ENCODE measurements at regions not wholly inside any gene's neighbourhood (a gene's known extent, or its start where the extent isn't known, plus 50 kb on each side); places are given as distances from the start of the nearest gene placed in this dataset.
"Not testable (repeated sequence)": the region's sequence is repeated elsewhere in the genome, so short reads cannot be mapped to it uniquely, and the experiment has no call there.

DNA sequence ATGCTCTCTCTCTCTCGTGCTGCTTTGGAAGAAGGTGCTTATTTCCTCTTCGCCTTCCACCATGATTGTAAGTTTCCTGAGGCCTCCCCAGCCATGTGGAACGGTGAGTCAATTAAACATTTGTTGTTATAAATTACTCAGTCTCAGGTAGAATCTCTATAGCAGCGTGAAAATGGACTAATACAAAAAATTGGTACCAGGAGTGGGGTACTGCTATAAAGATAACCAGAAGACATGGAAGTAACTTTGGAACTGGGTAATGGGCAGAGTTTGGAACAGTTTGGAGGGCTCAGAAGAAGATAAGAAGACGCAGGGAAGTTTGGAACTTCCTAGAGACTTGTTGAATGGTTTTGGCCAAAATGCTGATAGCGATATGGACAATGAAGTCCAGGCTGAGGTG lies 175.6 kb upstream of the CLINT1 start:
- H3K9me2 ChIP-seq (replicated peaks; ENCODE audit: insufficient read depth); DNase-seq (ENCODE audit: low spot score); H3K4me1 ChIP-seq (ENCODE audit: insufficient read depth); H2AFZ ChIP-seq; H3K4me2 ChIP-seq; H3K9me3 ChIP-seq (ENCODE audit: low read depth); H3K36me3 ChIP-seq (replicated peaks; ENCODE audit: insufficient read depth, low read depth); H3K27me3 ChIP-seq; H3K27ac ChIP-seq; H3K79me2 ChIP-seq; H4K20me1 ChIP-seq (ENCODE audit: insufficient read depth, poor library complexity, severe bottlenecking); H3K4me3 ChIP-seq: not testable (repeated sequence)
- WGBS (ENCODE audit: low lambda C conversion rate, missing lambda C conversion rate) = 90% methylated on average over 6 of the region's 6 CpGs

DNA sequence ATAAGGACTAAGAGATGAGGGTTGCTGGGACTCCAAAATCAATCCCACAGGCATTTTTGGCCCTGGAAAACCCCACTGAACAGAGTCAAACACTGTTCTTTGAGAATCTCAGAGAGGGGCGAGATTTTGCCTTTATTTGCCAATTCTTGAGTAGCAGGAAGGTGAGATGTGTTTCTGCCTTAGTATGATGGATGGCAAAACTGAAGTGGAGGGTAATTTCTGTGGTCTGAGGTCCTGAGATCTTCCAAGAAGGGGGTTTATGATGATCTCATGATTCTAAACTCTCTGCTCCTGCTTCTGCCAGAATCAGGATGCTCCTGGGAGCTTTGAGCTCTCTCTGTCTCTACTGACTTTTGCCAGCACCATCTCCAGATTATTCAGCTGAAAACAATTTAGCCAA lies 174.8 kb upstream of the CLINT1 start:
- DNase-seq (ENCODE audit: low spot score) = no peak
- TF ChIP-seq EZH2phosphoT487 (IDR thresholded peaks at IDR 0.05; ENCODE audit: low read depth, severe bottlenecking, unreplicated experiment) = no peak
- no peak for TF ChIP-seq EZH2 (IDR thresholded peaks at IDR 0.05; ENCODE audit: borderline replicate concordance)
- Histone ChIP-seq H3K27ac (no peak overlapping the region), H2AFZ (no peak overlapping the region), H3K36me3 (replicated peaks; ENCODE audit: insufficient read depth, low read depth) (no peaks in the 10 kb centered on the region), H3K4me2 (no peak overlapping the region), H3K4me3 (no peak overlapping the region), H4K20me1 (ENCODE audit: insufficient read depth, poor library complexity, severe bottlenecking) (no peaks in the 10 kb centered on the region), H3K4me1 (ENCODE audit: insufficient read depth) (peaks cover 4% of the 10 kb centered on the region), H3K79me2 (no peaks in the 10 kb centered on the region), H3K27me3 (no peaks in the 10 kb centered on the region), H3K9me2 (replicated peaks; ENCODE audit: insufficient read depth) (no peaks in the 10 kb centered on the region), H3K9me3 (ENCODE audit: low read depth) (no peaks in the 10 kb centered on the region)
- WGBS (ENCODE audit: low lambda C conversion rate, missing lambda C conversion rate) = 95% methylated on average over 1 of the region's 1 CpG

DNA sequence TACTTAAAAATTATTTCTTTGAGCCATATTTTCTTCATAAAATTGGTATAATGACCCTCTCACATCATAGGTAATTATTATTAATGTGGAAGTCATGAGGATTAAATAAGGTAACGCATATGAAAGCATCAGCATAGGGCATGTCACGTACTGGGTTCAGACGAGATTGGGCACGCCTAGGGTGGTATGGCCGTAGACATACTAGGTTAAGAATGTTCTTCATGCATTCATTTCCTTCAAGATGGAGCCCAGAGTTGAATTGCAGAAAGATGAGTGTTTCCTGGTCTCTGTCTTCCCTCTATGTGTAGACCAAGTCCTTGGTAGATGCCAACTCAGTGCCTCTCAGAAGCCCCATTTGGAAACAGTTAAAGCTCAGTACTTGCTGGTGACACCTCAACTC lies 174.1 kb upstream of the CLINT1 start:
- no peaks in the 10 kb centered on the region for H4K20me1 ChIP-seq (ENCODE audit: insufficient read depth, poor library complexity, severe bottlenecking)
- H3K27ac ChIP-seq = no peak overlapping the region
- H3K4me2 ChIP-seq = no peak overlapping the region
- no peak overlapping the region for H3K4me3 ChIP-seq
- no peaks in the 10 kb centered on the region for H3K79me2 ChIP-seq
- H3K27me3 ChIP-seq = no peaks in the 10 kb centered on the region
- H2AFZ ChIP-seq = no peak overlapping the region
- H3K36me3 ChIP-seq (replicated peaks; ENCODE audit: insufficient read depth, low read depth) = no peaks in the 10 kb centered on the region
- 96% methylated on average over 5 of the region's 5 CpGs for WGBS (ENCODE audit: low lambda C conversion rate, missing lambda C conversion rate)
- no peak for DNase-seq (ENCODE audit: low spot score)
- no peaks in the 10 kb centered on the region for H3K9me2 ChIP-seq (replicated peaks; ENCODE audit: insufficient read depth)
- no peaks in the 10 kb centered on the region for H3K9me3 ChIP-seq (ENCODE audit: low read depth)
- TF ChIP-seq EZH2 (IDR thresholded peaks at IDR 0.05; ENCODE audit: borderline replicate concordance) (no peak), EZH2phosphoT487 (IDR thresholded peaks at IDR 0.05; ENCODE audit: low read depth, severe bottlenecking, unreplicated experiment) (no peak)
- TF ChIP-seq, protein P1, sequence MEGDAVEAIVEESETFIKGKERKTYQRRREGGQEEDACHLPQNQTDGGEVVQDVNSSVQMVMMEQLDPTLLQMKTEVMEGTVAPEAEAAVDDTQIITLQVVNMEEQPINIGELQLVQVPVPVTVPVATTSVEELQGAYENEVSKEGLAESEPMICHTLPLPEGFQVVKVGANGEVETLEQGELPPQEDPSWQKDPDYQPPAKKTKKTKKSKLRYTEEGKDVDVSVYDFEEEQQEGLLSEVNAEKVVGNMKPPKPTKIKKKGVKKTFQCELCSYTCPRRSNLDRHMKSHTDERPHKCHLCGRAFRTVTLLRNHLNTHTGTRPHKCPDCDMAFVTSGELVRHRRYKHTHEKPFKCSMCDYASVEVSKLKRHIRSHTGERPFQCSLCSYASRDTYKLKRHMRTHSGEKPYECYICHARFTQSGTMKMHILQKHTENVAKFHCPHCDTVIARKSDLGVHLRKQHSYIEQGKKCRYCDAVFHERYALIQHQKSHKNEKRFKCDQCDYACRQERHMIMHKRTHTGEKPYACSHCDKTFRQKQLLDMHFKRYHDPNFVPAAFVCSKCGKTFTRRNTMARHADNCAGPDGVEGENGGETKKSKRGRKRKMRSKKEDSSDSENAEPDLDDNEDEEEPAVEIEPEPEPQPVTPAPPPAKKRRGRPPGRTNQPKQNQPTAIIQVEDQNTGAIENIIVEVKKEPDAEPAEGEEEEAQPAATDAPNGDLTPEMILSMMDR (IDR thresholded peaks at IDR 0.05; ENCODE audit: poor library complexity) = no peak
- peaks cover 9% of the 10 kb centered on the region for H3K4me1 ChIP-seq (ENCODE audit: insufficient read depth)

DNA sequence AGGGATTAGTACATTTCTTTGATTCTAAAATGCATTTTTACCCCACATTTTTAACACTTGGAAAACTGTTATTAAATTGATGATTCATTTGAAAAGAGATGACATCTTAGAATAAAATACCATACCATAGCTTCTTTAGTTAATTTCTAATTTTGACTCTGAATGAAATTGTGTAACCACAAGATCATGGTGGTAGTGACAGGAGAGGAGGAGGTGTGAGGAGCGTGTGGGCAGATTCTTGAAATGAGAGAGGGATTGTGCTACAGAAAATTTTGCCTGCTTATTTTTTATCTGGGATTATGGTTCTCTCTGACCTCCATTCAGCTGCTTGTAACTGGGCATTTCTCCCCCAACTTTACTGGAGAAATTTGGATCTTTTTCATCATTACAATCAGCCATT lies 173.3 kb upstream of the CLINT1 start:
- 96% methylated on average over 1 of the region's 1 CpG for WGBS (ENCODE audit: low lambda C conversion rate, missing lambda C conversion rate)
- no peak overlapping the region for H3K27ac ChIP-seq
- no peak overlapping the region for H3K4me2 ChIP-seq
- H3K79me2 ChIP-seq = no peaks in the 10 kb centered on the region
- no peaks in the 10 kb centered on the region for H3K36me3 ChIP-seq (replicated peaks; ENCODE audit: insufficient read depth, low read depth)
- no peaks in the 10 kb centered on the region for H3K9me2 ChIP-seq (replicated peaks; ENCODE audit: insufficient read depth)
- no peak for DNase-seq (ENCODE audit: low spot score)
- no peaks in the 10 kb centered on the region for H3K9me3 ChIP-seq (ENCODE audit: low read depth)
- H3K4me1 ChIP-seq (ENCODE audit: insufficient read depth) = peaks cover 17% of the 10 kb centered on the region
- no peak overlapping the region for H2AFZ ChIP-seq
- H3K27me3 ChIP-seq = no peaks in the 10 kb centered on the region
- H3K4me3 ChIP-seq = no peak overlapping the region
- H4K20me1 ChIP-seq (ENCODE audit: insufficient read depth, poor library complexity, severe bottlenecking) = no peaks in the 10 kb centered on the region
- TF ChIP-seq, protein P1 (IDR thresholded peaks at IDR 0.05; ENCODE audit: poor library complexity) = no peak
- TF ChIP-seq EZH2 (IDR thresholded peaks at IDR 0.05; ENCODE audit: borderline replicate concordance) = no peak
